Fibroblast of peridontal ligament (primary cell): ENCODE measurements at regions not wholly inside any gene's neighbourhood (a gene's known extent, or its start where the extent isn't known, plus 50 kb on each side); places are given as distances from the start of the nearest gene placed in this dataset.
"Not testable (repeated sequence)": the region's sequence is repeated elsewhere in the genome, so short reads cannot be mapped to it uniquely, and the experiment has no call there.

ENCODE experiments used
- DNase-seq: peaks from one replicate; pipeline ENCODE4 v3.0.0-alpha.2; 2010; ENCODE audit errors: extremely low read depth

GRCh38 chr22:34308101-34308500 is 387.8 kb upstream of the LARGE1 start:
- DNase-seq: no peak

- DNase-seq: no peak
Measured at GRCh38 chr22:34319346-34319745, 399.1 kb upstream of the LARGE1 start.

- no peak for DNase-seq
Measured at GRCh38 chr22:34324763-34325162, 404.5 kb upstream of the LARGE1 start.

GRCh38 chr22:34326901-34327300 is 406.6 kb upstream of the LARGE1 start:
- DNase-seq: no peak

- no peak for DNase-seq
Measured at GRCh38 chr22:34330432-34330831, 410.2 kb upstream of the LARGE1 start.

- DNase-seq: no peak
Measured at GRCh38 chr22:34333285-34333684, 413.0 kb upstream of the LARGE1 start.

- DNase-seq: no peak
Measured at GRCh38 chr22:34334893-34335292, 414.6 kb upstream of the LARGE1 start.

- no peak for DNase-seq
Measured at GRCh38 chr22:34344702-34345101, 424.4 kb upstream of the LARGE1 start.

GRCh38 chr22:34354071-34354817 is 434.0 kb upstream of the LARGE1 start:
- DNase-seq: no peak

- DNase-seq: no peak
Measured at GRCh38 chr22:34356481-34356880, 436.2 kb upstream of the LARGE1 start.

- no peak for DNase-seq
Measured at GRCh38 chr22:34370711-34371110, 450.4 kb upstream of the LARGE1 start.

GRCh38 chr22:34379825-34380224 is 459.5 kb upstream of the LARGE1 start:
- no peak for DNase-seq

- DNase-seq: no peak
Measured at GRCh38 chr22:34380532-34380931, 460.3 kb upstream of the LARGE1 start.

GRCh38 chr22:34390400-34390799 is 470.1 kb upstream of the LARGE1 start:
- DNase-seq: no peak

- DNase-seq: no peak
Measured at GRCh38 chr22:34395370-34395769, 475.1 kb upstream of the LARGE1 start.

GRCh38 chr22:34403667-34404066 is 483.4 kb upstream of the LARGE1 start:
- DNase-seq: no peak

- DNase-seq: no peak
Measured at GRCh38 chr22:34410111-34410510, 489.8 kb upstream of the LARGE1 start.

- DNase-seq: no peak
Measured at GRCh38 chr22:34414467-34415440, 494.5 kb upstream of the LARGE1 start.

GRCh38 chr22:34416022-34416860 is 496.0 kb upstream of the LARGE1 start:
- DNase-seq: no peak

GRCh38 chr22:34422948-34423347 is 502.7 kb upstream of the LARGE1 start:
- not testable (repeated sequence) for DNase-seq

GRCh38 chr22:34427436-34427835 is 507.2 kb upstream of the LARGE1 start:
- DNase-seq: no peak

GRCh38 chr22:34427841-34428240 is 507.6 kb upstream of the LARGE1 start:
- no peak for DNase-seq
